GM12865 (cell line): ENCODE measurements at regions not wholly inside any gene's neighbourhood (a gene's known extent, or its start where the extent isn't known, plus 50 kb on each side); places are given as distances from the start of the nearest gene placed in this dataset.

Source experiments
- DNase-seq: peaks from one replicate; pipeline ENCODE4 v3.0.0; 2010; ENCODE audit warnings: low read depth
- H3K4me3 ChIP-seq: 2 replicates; pipeline ENCODE4 v1.5.1; 2011; ENCODE audit warnings: mild to moderate bottlenecking, low read depth, low read length, control low read depth
- CTCF ChIP-seq: IDR thresholded peaks from 2 replicates; pipeline ENCODE4 v1.5.1; 2011; ENCODE audit warnings: low read length, control low read depth, low read depth, inconsistent platforms; ENCODE audit not compliant: insufficient read depth; ENCODE audit errors: missing control alignments

- TF ChIP-seq CTCF, result no peak
- DNase-seq, result no peak
Observed at GRCh38 chr2:6627316-6627715, 238.4 kb downstream of the CMPK2 start.

GRCh38 chr2:6630209-6630608 is 235.5 kb downstream of the CMPK2 start:
- no peak for DNase-seq
- H3K4me3 ChIP-seq, result no peak overlapping the region
- no peak for TF ChIP-seq CTCF

More at GRCh38 chr2:6627316-6627715, 238.4 kb downstream of the CMPK2 start:
- H3K4me3 ChIP-seq, result no peak overlapping the region

- H3K4me3 ChIP-seq, result no peak overlapping the region
- no peak for TF ChIP-seq CTCF
- no peak for DNase-seq
Observed at GRCh38 chr2:6635296-6635695, 230.4 kb downstream of the CMPK2 start.

- TF ChIP-seq CTCF, result no peak
- DNase-seq, result no peak
- no peak overlapping the region for H3K4me3 ChIP-seq
Observed at GRCh38 chr2:6637330-6637729, 228.4 kb downstream of the CMPK2 start.

GRCh38 chr2:6639929-6640620 is 225.6 kb downstream of the CMPK2 start:
- no peak overlapping the region for H3K4me3 ChIP-seq
- no peak for TF ChIP-seq CTCF
- no peak for DNase-seq

GRCh38 chr2:6640621-6641015 is 225.1 kb downstream of the CMPK2 start:
- no peak for DNase-seq
- no peak for TF ChIP-seq CTCF
- no peak overlapping the region for H3K4me3 ChIP-seq

GRCh38 chr2:6641956-6642355 is 223.8 kb downstream of the CMPK2 start:
- H3K4me3 ChIP-seq, result no peak overlapping the region
- TF ChIP-seq CTCF, result no peak
- DNase-seq, result no peak
